Left forelimb (tissue), 1 donor: ENCODE measurements at regions not wholly inside any gene's neighbourhood (a gene's known extent, or its start where the extent isn't known, plus 50 kb on each side); places are given as distances from the start of the nearest gene placed in this dataset.
"Not testable (repeated sequence)": the region's sequence is repeated elsewhere in the genome, so short reads cannot be mapped to it uniquely, and the experiment has no call there.

Experiments
- DNase-seq: peaks from one replicate; pipeline ENCODE4 v3.0.0-alpha.2; 2018; ENCODE audit warnings: low spot score

GRCh38 chr21:14754682-14755081 is 208.6 kb upstream of the SAMSN1 start:
- DNase-seq, result no peak

DNA sequence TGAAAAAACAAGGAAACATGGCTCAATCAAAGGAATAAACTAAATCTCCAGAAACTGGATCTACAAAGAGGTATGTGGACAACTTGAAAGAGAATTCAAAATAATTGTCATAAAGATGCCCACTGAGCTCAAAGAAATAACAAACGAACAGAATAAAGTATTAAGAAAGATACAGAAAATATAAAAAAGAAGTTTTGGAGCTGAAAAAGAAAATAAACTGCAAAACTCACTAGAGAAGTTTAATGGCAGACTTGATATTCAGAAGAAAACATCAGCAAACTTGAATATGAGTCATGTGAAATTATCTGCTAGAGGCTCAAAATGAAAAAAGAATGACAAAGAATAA is 208.1 kb upstream of the SAMSN1 start:
- DNase-seq, result no peak

GRCh38 chr21:14753466-14754258 is 207.5 kb upstream of the SAMSN1 start:
- DNase-seq, result no peak

DNA sequence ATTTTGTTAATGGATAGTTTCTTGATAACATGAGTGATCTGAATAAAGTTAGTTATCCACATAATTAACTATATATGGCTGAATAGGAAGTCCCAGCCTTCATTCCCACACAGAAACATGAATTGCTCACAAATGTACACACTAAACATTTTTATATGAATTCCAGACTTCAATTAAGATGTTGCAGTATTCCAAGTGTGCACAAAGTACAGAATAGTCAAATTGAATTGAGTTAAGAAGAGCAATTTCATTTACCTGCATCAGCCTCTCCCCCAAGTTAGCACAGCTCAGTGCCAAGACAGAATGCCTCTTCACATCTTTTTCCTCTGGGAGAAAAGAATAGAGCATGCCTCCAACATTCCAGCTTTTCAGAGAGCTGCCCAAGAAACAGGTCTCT is 207.0 kb upstream of the SAMSN1 start:
- no peak for DNase-seq

DNA sequence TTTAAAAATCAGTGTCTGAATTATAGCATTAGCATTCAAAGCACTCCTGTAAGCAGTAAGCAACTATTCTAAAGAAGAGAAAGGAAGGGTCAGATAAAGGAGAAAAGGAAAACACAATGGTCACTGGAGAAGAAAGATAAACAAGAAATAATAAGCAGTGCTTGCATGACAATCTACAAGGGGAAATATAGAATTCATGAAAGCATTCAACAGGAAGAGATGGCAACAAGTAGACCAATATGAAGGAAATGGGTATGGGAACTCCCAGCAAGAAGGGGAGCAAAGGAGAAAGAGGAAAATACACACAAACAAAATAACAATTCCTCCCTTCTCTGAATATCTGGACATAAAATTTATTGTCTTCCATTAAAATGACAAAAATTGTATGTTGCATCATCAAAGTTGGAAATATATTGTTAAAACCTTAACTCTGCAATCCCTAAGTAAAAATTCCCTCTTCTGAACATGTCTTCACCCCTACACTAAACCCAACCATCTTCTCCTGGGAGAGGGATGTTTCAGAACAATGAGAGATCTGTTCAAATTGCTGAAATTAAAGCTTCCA is 206.3 kb upstream of the SAMSN1 start:
- no peak for DNase-seq

DNA sequence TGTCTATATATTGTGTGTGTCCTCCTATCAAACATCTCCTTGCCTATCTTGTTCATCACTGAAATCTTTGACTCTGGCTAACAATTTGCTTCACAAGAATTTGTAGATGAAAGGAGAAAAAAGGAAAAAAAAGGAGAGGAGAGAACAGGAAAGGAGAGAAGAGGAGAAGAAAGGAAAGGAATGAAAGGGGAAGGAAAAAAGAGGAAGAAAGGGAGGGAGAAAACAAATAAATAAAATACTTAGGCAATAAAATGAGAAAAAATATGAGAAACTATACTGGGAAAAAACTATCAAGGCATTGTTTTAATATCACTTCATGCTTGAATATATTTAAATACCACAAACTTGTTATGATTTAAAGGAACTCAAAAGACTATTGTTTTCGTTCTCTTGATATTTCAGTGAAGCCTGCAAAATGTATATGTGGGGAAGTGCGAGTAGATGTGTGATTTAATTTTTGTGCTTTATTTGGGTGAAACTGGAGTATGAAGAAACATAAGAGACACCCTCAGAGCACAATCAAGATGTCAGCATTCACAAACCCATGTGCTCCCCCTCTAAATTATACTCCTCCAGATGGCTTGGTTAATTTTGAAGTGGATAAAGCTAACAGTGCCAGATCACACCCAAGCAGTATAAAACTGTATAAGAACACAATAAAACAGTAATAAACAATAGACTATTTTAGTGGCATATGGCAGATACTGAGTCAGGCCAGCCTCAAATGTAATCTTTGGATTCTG is 205.7 kb upstream of the SAMSN1 start:
- DNase-seq, result no peak

GRCh38 chr21:14751011-14751410 is 204.9 kb upstream of the SAMSN1 start:
- no peak for DNase-seq

GRCh38 chr21:14750041-14750440 is 203.9 kb upstream of the SAMSN1 start:
- DNase-seq, result no peak

DNA sequence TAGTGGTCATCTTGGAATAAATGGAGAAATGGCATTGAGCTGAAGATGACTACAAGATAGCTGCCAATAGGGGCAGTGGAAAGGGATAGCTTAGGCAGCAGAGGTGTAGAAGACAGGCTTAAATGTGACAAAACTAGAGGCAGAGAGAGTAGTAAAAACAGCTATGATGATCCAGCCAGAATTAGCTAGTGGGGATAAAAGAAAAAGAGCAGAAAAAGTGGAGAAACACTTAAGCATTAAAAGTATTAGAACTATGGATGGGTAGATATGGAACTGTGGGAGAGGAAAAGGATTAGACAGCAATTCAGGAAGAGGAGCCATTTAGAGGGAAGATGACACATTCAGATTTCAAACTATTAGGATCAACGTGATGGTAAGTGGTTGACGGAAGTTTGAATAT is 202.5 kb upstream of the SAMSN1 start:
- no peak for DNase-seq

- no peak for DNase-seq
Measured at GRCh38 chr21:14744368-14744767, 198.3 kb upstream of the SAMSN1 start.

DNA sequence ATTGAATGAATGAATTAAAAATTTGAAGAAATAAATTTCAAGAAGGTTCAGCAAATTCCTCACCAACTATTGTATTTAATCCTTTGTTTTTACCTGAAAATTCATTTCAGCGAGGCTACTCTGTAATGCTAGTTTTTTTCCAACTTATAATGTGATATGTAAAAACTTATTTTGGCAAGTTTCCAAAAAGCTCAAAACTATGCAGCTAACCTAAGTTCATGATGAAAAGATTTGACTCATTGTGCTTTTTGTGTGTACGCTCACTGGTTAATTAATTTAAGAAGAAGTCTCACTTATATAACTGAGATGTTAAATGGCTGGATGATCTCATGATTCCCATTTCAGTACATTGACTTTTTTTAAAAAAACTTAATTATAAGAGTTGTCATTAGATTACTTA is 196.0 kb upstream of the SAMSN1 start:
- no peak for DNase-seq

- no peak for DNase-seq
Measured at GRCh38 chr21:14741256-14741655, 195.1 kb upstream of the SAMSN1 start.

DNA sequence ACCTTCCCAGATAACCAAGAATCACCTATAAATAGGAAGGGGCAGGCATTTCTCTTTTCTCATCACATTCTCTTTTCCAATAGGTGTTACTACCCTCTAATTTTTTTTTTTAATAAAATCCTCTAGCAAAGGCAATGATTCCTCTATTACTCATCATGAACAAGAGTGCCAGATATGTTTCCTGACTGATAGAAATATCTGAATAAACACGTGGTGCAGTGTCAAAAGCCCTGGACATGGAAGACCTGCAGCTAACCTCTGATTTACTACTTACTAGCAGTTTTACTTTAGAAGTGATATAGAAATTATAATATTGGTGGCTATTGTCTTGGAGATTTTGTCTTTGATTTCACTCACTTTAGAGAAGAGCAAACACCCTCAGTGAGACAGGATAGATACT is 194.6 kb upstream of the SAMSN1 start:
- no peak for DNase-seq

DNA sequence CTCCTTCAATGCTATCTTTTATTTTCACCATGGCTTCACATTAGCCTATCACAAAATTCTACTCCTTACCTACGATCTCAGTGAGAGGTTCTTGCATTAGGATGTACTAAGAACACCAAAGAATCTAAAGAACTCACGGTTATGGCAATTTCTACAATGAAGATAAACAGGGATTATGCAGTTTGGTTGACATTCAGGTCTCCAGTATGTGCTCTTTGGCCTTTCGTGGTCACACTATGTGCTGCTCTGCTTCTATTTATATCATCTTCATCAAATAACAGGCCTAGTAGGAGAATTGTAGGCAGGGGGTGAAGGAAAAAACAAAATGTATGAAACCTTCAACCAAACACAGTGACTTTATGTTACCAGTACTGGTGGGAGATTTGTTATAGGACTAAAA is 194.0 kb upstream of the SAMSN1 start:
- DNase-seq, result no peak

DNA sequence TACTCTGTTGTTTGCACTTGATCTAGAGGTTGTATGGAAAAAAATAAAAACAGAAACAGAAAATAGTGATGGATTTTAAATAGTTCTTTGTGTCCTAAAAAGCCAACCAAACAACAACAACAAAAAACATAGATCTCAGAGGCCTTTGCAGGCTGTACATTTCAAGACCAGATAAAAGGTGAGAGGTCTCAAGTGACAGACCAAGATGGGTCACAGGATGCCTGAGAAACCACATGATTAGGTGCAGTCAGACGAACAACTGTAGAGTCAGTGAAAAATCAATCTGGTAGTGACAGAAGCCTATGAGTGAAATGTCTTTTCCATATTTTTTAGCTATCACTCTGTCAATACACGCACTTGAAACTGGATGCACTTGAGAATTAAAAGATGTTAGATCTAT is 193.5 kb upstream of the SAMSN1 start:
- no peak for DNase-seq

DNA sequence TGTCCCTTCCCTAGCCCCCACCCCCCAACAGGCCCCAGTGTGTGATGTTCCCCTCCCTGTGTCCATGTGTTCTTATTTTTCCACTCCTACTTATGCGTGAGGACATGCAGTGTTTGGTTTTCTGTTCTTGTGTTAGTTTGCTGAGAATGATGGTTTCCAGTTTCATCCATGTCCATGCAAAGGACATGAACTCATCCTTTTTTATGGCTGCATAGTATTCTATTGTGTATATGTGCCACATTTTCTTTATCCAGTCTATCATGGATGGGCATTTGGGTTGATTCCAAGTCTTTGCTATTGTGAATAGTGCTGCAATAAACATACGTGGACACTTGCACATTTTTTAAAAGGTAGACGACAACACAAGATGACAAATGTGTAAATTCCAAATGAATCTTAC is 192.5 kb upstream of the SAMSN1 start:
- DNase-seq, result not testable (repeated sequence)

GRCh38 chr21:14737922-14738321 is 191.8 kb upstream of the SAMSN1 start:
- no peak for DNase-seq

DNA sequence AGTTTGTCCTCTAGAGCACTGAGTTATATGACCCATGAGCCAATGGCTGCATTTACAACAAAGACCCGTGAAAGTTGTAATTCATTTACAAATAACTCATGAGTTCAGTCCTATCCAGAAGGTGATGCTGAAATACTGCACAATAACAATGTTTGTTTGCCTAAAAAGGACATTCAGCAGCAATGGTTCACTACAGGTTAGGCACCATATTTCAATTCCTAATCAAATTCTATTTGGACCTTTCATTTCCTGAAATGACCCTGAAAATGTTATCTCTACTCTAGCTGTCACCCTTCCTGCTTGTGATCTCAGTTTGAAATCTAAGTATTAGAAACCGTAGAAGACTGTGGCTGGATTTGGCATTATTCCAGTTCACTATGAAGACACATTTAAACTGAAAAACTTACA is 191.2 kb upstream of the SAMSN1 start:
- DNase-seq, result no peak

GRCh38 chr21:14736672-14737071 is 190.6 kb upstream of the SAMSN1 start:
- DNase-seq, result no peak

DNA sequence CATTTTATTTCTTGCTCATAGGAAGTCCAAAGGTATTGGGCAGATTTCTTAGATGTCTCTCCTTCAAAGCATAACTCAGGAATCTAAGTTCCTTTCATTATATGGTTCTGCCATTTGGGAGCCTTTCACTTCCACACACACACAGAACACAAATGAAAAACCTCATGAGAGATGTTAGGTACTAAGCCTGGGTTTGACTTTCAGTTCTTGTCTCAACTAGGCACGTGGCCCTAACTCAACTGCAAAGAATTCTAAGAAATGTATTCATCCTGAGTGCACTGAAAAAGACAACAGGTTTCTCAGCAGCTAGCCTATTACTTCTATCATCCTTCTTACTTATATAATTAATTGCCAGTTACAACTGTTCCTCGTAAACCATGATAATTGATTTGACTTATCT is 190.0 kb upstream of the SAMSN1 start:
- DNase-seq, result no peak

- no peak for DNase-seq
Measured at GRCh38 chr21:14734833-14735232, 188.7 kb upstream of the SAMSN1 start.

- no peak for DNase-seq
Measured at GRCh38 chr21:14734191-14734590, 188.1 kb upstream of the SAMSN1 start.

DNA sequence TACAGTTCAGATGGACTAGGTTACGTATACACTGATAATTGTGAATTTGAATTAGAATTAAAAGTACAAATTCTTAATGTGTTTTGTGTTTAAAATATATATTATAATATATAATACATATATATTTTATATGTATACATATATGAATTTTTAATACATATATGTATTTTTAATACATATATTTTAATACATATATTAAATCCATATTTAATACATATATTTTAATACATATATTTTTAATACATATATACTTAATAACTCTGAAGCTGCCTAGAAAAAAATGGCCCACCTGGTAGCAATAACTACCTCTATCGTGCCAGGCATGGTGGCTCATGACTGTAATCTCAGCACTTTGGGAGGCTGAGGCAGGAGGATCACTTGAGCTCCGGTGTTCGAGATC is 179.1 kb upstream of the SAMSN1 start:
- DNase-seq, result no peak
